ENCODE measurements at regions not wholly inside any gene's neighbourhood (a gene's known extent, or its start where the extent isn't known, plus 50 kb on each side); places are given as distances from the start of the nearest gene placed in this dataset.
"Not testable (repeated sequence)": the region's sequence is repeated elsewhere in the genome, so short reads cannot be mapped to it uniquely, and the experiment has no call there.

DNA sequence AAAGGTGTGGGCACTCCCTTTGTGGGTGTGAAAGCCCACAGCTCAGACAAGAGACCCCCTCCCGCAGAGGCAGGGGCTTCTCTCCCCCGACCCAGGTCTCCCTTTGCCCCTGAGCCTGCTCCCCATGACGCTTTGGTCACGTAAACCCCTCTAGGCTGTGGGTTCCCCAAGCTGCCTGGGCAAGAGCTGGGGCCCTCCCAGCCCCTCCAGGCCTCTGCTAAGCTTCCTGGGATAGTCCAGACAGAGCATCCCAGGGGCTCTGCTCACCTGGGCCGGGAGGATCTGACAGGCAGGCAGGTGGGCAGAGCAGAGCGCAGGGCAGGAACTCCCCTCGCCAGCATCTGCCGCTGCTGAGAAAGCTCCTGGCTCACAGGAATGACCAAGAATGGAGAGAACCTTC is 177.3 kb downstream of the BANP start:
- DNase-seq, result no peak

DNA sequence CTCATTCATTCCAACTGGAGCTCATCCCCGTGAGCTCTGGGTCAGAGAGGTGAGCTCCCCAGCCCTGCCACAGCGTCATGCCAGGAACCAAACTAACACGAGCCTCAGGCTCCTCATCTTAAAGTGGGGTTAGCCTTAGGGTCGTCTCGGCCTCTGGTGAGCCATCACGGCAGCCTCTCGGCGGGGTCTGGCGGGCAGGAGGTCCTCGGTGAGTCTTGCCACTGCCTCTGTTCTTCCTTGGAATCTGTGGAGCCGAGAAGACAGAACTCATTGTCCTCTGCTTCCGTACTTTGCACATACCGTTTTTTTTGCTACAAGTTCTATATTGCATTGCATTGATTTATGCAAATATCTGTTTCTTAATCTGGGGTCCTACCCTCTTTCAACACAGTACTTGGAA is 177.9 kb downstream of the BANP start:
- DNase-seq, result not testable (repeated sequence)

DNA sequence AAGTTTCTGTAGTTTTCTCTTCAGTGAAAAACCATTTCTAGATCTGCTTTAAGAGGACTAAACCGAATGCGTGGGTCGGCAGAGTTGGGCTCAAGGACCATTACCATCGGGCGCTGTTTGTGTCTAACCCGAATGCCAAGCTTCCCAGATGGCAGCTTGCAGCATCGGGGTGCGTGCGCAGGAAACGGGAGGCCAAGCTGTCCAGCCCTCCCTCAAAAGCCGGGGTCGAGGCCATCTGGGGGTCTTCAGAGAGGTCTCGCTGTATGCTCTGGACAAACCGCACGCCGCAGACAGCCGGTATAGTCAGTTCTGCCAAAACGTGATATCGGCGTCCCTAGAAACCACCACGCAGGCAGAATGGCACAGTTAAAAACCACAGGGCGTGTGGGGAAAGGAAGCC is 178.8 kb downstream of the BANP start:
- DNase-seq, result no peak

DNA sequence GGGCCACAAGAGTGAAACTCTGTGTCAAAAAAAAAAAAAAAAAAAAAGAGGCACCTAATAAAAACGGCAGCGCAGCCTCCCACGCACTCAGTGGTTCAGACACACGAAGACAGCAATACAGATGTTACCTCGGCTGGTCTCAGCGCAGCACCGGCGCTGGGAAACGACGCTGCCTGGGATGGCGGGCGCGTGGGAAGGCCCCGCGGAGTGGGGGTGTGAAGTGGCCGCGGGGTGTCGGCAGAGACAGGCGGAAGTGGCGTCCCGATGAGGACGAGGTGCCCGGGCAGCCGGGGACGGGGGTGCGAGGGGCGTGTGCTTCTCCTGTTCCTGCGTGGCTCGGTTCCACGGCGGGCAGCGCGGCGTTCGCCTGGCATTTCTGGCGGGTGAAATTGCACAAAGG is 179.4 kb downstream of the BANP start:
- DNase-seq, result no peak

DNA sequence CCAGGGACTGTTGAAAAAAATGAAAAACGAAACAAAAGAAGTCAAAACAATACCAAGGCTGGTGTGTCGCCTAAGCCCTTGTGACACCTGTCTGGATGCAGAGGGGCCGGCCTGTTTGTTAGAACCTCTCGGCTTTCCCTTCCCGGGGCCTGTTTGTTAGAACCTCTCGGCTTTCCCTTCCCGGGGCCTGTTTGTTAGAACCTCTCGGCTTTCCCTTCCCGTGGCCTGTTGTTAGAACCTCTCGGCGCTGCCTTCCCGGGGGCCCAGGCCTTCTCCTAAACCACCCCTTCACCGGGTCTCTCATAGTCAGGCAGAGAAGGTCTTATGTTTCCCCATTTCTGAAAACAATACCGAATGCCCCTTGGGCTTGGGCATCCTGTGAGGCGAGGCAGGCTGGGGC is 180.0 kb downstream of the BANP start:
- DNase-seq, result no peak

DNA sequence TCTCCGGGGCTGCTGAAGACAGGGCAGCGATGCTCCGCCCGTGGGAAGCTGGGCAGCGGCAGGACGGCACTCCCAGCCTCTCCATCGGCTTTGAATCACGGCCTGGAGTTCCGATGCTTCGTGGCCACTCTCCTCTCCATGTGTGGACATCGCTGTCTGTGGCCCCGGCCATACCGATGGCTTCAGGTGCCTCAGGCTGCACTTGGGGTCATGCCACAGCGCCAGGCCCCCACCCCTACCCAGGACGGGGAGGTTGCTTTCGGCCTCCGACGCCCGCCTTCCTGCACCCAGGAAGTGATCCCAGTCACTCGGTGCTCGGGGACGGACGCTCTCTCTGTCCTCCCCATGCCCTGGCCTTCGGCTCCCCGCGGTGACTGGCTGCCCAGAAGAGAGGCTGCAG is 180.7 kb downstream of the BANP start:
- DNase-seq, result no peak

DNA sequence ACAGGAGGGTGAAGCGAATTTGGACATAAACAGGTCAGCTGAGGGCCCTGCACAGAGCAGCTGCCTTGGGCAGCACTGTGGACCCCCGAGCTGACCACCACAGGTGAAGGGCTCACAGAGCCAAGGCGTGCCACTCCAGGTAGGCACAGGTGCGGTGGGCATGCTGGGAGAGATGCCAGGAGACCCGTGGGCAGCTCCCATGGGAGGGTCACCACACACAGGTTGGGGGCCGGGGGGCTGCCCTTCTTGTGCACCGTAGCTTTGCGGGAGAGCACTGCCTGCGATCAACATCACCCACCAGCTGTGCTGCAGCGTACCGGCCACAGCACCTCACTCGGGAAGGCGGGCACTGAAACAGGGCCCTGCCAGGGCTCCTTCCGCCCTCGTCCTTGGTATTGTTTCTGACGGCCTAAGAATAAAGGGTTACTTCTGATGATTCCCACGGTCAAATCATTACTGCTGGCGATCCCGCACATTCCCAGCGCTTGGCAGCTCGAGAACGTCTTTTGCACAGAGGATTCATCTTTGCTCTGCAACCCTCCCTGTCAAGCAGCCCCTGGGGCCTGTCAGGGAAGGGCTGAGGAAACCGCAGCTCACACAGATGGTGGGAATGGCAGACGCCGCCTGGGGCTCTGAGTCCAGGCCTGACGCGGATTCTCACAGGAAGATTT is 181.7 kb downstream of the BANP start:
- DNase-seq, result no peak

DNA sequence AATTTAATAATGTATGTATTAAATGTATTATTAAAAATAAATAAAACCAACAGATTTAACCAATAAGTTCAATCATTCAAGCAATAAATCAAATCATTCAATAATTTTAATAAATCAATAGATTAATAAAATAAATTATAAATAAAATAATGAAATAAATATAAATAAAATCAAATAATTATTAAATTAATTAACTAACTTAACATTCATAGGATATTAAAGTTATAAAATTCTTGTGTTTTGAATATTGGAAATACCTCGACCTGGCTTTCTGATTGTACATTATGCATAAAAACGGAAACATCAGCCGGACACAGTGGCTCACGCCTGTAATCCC is 182.2 kb downstream of the BANP start:
- DNase-seq, result no peak

DNA sequence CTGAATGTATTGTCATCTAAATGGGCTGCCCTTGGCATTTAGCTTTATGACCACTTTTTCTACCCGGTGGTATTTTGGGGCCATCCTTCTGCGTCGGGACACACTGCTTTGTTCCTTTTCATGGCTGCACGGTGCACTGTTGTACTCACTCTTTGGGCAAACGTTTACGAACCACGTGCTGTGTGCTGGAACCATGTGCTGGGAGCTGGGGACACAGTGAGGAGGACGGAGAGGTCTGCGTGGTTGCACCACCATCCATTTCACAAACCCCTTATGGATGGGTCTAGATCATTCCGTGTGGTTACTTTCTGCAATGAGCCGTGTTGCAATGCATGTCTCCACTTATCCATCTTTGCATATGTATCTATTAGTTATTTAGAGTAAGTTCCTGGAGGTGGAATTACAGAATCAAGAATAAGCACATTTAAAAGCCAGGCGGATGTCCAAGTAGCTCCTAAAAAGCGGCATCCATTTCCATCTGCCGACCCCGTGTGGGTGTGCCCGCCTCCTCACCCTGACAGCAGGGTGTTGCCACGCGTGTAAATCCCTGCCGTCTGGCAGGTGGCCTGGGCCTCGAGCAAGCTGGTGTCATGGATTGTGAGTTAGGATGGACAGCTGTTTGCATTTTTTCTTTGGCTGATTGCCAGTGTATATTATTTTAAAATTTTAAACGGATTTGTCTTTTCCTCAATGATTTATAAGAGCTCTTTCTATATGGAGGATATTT is 183.1 kb downstream of the BANP start:
- not testable (repeated sequence) for DNase-seq

DNA sequence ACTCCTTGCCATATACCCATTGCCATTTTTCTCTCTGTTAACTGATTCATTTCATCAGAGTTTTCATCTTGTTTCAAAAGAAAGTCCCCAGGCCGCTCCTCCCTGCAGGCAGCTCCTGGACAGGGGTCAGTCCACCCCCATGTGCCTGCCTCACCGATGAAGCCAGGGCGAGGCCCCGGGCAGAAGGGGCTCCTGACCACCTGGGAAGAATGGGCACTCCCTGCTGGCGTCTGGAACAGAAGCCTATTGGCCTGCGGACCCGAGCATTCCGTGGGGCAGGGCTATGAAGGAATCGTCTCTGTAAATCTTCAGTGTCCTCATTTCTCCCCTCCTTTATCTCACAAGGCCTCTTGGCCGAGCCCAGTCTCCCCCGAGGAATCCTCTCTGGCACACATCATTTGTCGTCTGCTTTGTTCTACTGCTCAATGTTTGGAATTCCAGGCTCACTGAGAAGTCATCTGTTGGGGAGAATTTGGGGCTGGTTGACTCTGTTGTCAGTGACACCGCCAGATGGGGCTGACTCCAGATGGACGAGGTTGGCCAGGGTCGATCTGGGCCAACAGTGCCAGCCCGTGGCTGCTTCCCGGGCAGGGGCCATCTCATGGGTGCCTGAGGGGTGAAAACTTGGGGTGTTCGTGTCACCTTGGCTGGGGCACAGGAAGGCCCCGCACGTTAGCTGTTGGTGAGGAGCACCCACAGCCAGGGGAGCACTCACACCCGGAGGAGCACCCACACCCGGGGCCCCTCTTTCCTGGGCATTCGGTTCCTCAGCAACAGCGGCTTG is 183.9 kb downstream of the BANP start:
- DNase-seq, result not testable (repeated sequence)

DNA sequence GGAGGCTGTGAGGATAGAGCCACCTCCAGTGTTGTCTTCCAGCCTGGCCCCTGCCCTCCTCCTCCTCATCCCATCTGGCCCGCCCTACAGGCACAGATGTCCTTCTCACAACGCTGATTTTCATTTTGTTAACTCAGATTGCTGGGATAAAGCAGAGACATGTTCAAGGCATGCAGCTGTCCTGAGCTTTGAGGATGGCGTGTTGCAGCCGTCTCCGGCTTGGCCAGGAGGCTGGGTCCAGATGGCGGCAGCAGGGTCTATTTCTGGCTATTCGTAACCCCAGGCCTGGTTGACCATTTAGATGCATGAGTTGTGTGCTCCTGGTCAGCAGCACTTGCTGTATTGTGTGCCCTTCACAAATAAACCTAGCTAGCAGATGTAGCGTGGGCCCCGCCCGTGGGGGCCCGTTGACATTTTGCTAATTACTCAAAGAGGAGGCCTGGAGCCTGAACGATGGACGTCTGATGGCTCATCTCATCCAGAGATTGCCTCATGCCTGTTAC is 185.0 kb downstream of the BANP start:
- not testable (repeated sequence) for DNase-seq

DNA sequence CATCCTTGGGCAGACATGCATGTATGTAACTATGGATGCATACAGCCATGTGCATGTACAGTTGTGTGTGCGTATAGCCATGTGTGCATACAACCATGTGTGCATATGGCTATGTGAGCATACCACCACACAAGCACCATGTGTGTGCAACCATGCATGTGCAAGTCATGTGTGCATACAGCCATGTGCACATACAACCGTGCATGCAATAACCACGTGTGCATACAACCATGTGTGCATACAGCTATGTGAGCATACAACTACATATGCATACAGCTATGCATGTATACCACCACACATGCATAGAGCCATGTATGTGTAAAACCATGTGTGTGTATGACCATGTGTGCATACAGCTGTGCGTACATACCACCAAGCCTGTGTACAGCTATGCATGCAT is 185.7 kb downstream of the BANP start:
- not testable (repeated sequence) for DNase-seq

DNA sequence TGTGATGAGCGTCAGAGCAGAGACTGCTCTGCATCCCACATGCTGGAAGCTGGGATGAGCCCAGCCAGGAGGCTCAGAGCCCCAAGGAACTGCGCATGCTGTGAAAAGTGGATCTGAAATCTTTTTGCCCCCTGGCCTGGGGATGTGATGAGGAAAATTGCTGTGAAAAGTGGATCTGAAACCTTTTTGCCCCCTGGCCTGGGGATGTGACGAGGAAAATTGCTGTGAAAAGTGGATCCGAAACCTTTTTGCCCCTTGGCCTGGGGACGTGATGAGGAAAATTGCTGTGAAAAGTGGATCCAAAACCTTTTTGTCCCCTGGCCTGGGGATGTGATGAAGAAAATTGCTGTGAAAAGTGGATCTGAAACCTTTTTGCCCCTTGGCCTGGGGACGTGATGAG is 187.9 kb downstream of the BANP start:
- DNase-seq, result not testable (repeated sequence)

DNA sequence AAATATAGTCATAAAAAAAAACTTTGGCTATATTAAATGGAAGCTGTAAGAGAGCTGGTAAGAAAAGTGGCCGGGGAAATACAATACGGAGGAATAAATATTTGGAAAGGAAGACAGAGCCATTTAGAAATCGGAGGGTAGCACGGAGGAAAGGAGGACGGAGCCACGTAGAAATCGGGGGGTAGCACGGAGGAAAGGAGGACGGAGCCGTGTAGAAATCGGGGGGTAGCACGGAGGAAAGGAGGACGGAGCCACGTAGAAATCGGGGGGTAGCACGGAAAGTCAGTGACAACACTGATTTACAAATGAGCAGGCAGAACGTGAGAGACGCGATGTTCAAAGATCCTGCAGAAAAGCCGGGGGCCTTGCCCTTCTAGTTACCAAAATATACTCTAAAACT is 189.0 kb downstream of the BANP start:
- DNase-seq, result not testable (repeated sequence)

DNA sequence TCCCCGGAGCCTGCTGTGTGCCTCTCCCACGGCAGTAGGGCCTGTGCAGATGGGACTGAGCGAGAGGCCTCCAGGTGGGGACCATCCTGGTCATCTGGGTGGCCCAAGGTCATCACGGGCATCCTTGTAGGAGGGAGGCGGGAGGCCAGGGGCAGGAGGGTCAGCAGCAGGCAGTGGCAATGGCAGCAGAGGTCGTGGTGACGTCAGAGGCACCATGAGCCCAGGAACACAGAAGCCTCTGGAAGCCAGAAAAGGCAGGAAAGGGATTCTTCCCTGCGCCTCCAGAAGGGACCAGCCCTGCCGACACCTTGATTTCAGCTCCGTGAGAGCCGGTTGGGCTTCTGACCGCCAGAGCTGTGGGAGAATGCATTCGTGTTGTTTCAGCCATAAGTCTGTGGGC is 190.3 kb downstream of the BANP start:
- DNase-seq, result no peak

DNA sequence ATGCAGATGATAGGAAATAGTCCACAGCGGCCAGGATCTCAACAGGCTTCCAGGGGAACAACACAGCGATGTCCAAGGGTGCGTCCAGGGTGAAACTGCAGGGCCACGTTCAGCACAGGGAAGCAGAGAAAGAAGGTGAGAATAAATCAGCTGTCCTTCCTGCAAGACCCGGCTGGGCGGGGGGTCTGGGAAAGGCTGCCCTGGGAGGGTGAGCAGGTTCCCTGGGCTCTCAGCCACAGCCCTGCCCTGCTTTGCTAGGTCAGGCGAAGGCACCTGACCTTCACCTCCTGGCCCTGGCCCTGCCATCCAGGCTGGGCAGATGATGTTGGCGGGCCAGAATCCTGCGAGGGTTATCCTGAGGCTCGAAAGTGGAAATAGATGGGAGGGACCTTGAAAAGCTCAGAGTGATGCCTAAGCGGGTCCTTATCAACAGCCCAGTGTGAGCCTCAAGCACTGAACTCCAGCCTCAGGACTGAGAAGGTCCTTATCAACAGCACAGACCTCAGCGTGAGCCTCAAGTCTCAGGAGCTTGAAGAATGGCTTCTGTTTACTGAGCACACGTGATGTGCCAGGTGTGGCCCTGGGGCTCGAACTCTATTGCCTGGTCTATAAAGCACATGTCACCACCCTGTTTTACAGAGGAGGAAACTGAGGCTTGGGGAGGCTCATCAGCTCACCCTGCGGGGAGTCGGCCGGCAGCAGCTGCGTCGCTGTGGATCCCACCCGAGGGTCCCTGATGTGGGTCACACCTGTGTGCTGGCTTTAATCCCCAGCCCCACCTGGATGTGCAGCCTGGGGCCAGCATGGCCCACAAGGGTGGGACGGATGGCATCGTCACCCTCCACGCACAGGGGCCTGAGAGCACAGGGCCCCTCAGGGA is 191.1 kb downstream of the BANP start:
- DNase-seq, result not testable (repeated sequence)

DNA sequence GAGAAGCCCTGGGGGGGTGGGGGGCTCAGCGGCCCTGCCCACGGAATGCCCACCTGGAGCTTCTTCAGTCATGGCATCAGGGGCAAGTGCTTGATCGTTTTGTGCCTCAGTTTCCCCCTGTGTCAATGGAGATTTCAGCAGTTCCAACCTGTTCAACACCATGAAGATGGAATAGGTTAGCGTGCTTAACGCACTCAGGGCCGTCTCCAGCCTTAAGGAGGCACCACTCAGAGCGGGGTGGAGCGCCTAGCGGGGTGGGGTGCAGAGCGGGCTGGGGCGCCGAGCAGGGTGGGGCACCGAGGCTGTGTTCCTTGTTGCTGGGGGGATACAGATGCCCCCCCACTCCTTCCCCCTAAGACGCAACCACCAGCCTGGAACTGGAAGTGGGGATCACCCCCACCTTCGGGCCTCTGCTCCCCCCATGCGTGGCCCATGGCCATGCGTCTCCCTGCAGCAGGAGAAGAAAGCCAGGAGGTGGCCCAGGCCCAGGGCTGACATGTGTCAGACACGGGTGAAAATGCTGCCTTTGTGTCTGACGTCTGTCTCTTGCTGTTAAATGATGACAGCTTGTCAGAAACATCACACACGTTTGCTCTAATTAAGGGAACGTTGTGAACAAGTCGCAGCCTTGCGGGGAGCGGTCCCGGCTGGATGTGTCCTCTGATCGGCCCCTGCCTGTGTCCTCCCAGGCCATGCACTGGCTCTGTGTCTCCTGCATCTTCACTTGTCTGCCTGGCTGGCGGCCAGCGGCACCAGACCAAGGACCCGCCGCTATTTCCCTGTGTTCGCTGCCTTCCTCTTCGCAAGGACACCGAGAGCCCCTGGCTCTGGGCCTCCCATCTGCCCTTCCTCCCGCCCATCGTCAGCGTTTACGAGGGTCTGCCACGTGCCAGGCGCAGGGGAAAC is 192.1 kb downstream of the BANP start:
- DNase-seq, result not testable (repeated sequence)

DNA sequence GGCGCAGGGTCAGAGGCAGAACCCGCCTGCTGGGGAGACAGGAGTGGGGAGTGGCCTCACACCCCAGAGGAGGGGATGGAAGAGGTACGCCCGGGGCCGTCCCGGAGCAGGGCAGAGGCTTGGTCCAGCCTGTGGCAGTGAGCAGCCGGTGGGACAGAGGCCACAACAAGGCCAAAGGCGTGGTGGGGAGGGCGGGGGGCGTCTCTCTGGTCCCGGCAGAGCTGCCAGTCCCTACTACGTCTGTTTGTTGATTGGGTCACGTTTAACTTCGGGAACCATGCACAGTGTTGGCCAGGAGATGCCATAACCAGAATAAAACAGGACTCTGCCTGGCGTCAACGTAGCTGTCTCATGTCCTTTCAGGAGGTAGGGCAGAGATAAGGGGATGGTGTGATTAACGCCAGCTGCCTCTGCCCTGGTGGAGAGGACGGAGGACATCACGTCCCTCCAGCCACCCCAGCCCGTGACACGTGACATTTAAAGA is 192.8 kb downstream of the BANP start:
- no peak for DNase-seq

DNA sequence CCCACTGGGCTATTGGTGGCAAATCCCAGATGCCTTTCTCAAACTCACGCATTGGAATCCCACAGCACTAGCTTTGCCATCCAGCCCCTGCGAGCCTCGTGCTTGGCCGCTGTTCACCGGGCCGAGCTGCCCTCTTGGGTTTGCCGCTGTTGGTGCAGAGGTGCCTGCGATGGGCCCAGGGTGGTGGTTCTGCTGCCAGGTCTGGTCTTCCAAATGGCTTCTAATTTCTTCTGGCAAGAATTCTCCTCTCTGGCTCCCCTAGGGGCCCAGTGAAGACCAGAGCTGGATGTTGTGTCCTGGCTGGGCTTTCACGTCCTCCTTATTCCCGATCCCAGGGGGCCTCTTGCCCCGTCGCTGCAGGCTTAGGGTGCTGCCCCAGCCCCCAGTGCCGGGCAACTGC is 194.1 kb downstream of the BANP start:
- DNase-seq, result not testable (repeated sequence)

DNA sequence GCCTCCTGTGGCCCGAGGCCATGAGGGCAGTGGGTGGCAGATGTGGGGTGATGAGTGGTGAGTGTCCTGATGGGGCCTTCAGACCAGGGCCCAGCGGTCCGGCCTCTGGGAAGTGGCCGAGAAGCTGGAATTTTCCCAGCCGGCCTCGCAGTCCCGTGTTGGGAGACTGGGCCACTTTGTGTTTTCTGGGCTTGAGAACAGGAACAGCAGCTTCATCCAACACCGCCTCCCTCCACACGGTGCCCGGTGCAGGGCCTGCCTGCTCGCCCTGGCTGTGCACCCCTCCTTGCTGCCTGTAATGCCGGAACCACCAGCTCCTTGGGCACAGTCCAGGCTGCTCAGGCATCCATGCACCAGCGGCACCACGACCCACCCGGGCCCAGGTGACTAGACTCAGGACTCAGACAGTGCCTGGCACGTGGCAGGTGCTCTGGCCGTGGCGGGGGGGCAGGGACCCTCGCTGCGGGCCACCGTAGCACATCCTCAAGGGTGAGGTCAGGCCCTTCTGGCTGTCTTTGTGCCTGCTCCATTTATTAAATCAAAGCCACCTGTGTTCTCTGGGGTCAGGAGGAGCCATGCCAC is 194.7 kb downstream of the BANP start:
- not testable (repeated sequence) for DNase-seq

DNA sequence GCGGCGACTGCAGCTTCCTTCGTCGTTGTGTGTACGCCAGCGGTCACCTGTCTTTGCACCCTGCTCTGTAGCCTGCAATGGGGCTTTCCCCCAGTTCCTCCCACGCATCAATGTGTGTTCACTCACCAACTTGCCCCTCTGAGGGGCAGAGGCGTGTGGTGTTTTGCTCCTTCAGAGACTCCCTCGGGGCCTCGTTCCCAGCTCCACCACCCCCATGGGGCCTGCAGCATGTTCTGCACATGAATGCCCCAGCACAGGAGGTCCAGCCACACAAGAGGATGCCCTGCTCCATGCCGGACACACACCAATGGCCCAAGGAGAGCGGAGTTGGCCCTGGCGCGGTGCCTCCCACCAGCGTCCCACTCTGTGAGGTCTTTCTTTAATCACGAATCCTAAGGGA is 196.8 kb downstream of the BANP start:
- DNase-seq, result not testable (repeated sequence)

Data from NCI-H1930 (cell line).